Breast epithelium (tissue), 3 donors: ENCODE measurements at regions not wholly inside any gene's neighbourhood (a gene's known extent, or its start where the extent isn't known, plus 50 kb on each side); places are given as distances from the start of the nearest gene placed in this dataset.

Experiments
- CTCF ChIP-seq, 3 donors: fragments of 450-650 bp; IDR thresholded peaks; one replicate each; pipeline ENCODE4 v1.5.1; 2016 to 2017; ENCODE audit warnings: antibody characterized with exemption in 3 of 3, mild to moderate bottlenecking in 3 of 3, moderate library complexity in 3 of 3
- POLR2A ChIP-seq: fragments of 450-650 bp; IDR thresholded peaks from one replicate; pipeline ENCODE4 v1.6.1; 2016; ENCODE audit warnings: antibody characterized with exemption, mild to moderate bottlenecking, moderate library complexity

- TF ChIP-seq CTCF (IDR thresholded peaks at IDR 0.05): no peak
- no peak for TF ChIP-seq POLR2A
Measured at GRCh38 chr20:60292001-60292520, 333.8 kb downstream of the CDH26 start.
